Nephron (organoid): ENCODE measurements at regions not wholly inside any gene's neighbourhood (a gene's known extent, or its start where the extent isn't known, plus 50 kb on each side); places are given as distances from the start of the nearest gene placed in this dataset.

ENCODE experiments used
- H3K27ac Mint-ChIP-seq, 3 experiments: 2 replicates each; pipeline ENCODE4 v1.8.0; 2020; ENCODE audit warnings: mixed read lengths in 3 of 3, mild to moderate bottlenecking in 2 of 3, moderate library complexity in 1 of 3
- H3K27me3 Mint-ChIP-seq: 2 replicates; pipeline ENCODE4 v1.8.0; 2021; ENCODE audit warnings: low read depth, mild to moderate bottlenecking, moderate library complexity, mixed read lengths
- H3K36me3 Mint-ChIP-seq: 2 replicates; pipeline ENCODE4 v1.8.0; 2020; ENCODE audit warnings: low read depth, mixed read lengths
- H3K4me1 Mint-ChIP-seq: 2 replicates; pipeline ENCODE4 v1.8.0; 2020; ENCODE audit warnings: mixed read lengths
- H3K4me3 Mint-ChIP-seq, 3 experiments: 2 replicates each; pipeline ENCODE4 v1.8.0; 2020; ENCODE audit warnings: mild to moderate bottlenecking in 3 of 3, mixed read lengths in 3 of 3, moderate library complexity in 2 of 3
- H3K9me3 Mint-ChIP-seq: 2 replicates; pipeline ENCODE4 v1.8.0; 2020; ENCODE audit warnings: mixed read lengths
- CTCF ChIP-seq, 3 experiments: fragments of 200-600 bp; sonication (generic); IDR thresholded peaks; one replicate each; pipeline ENCODE4 v1.5.0; 2021; ENCODE audit warnings: antibody characterized with exemption in 3 of 3; ENCODE audit not compliant: unreplicated experiment in 3 of 3

- H3K4me3 Mint-ChIP-seq: no peak overlapping the region
- no peaks in the 10 kb centered on the region for H3K36me3 Mint-ChIP-seq
- H3K27me3 Mint-ChIP-seq: peaks cover 20% of the 10 kb centered on the region
- peaks cover 48% of the 10 kb centered on the region for H3K4me1 Mint-ChIP-seq
- no peak for TF ChIP-seq CTCF (IDR thresholded peaks at IDR 0.05; ENCODE audit: unreplicated experiment in 3 of 3)
- H3K9me3 Mint-ChIP-seq: peaks cover 4% of the 10 kb centered on the region
- peak overlapping the region in 1 of 3 experiments; percentile 46 for H3K27ac Mint-ChIP-seq
Observed at GRCh38 chr6:4370066-4370465, 234.7 kb upstream of the ECI2 start.

GRCh38 chr6:4369616-4370015 lies 234.2 kb upstream of the ECI2 start:
- Mint-ChIP-seq H3K27ac (peak overlapping the region in 1 of 3 experiments; percentile 46), H3K4me3 (no peak overlapping the region), H3K36me3 (no peaks in the 10 kb centered on the region)

GRCh38 chr6:4368649-4369048 lies 233.3 kb upstream of the ECI2 start:
- H3K4me1 Mint-ChIP-seq: peaks cover 41% of the 10 kb centered on the region
- H3K9me3 Mint-ChIP-seq: peaks cover 4% of the 10 kb centered on the region
- no peak overlapping the region for H3K4me3 Mint-ChIP-seq
- H3K36me3 Mint-ChIP-seq: no peaks in the 10 kb centered on the region
- H3K27me3 Mint-ChIP-seq: peaks cover 16% of the 10 kb centered on the region
- no peak overlapping the region for H3K27ac Mint-ChIP-seq
- TF ChIP-seq CTCF (IDR thresholded peaks at IDR 0.05; ENCODE audit: unreplicated experiment in 3 of 3): no peak

More at GRCh38 chr6:4369616-4370015, 234.2 kb upstream of the ECI2 start:
- H3K4me1 Mint-ChIP-seq: peaks cover 46% of the 10 kb centered on the region
- peaks cover 4% of the 10 kb centered on the region for H3K9me3 Mint-ChIP-seq
- peaks cover 20% of the 10 kb centered on the region for H3K27me3 Mint-ChIP-seq
- no peak for TF ChIP-seq CTCF (IDR thresholded peaks at IDR 0.05; ENCODE audit: unreplicated experiment in 3 of 3)

GRCh38 chr6:4367643-4368042 lies 232.3 kb upstream of the ECI2 start:
- peaks cover 40% of the 10 kb centered on the region for H3K4me1 Mint-ChIP-seq
- TF ChIP-seq CTCF (IDR thresholded peaks at IDR 0.05; ENCODE audit: unreplicated experiment in 3 of 3): no peak
- H3K36me3 Mint-ChIP-seq: no peaks in the 10 kb centered on the region
- no peak overlapping the region for H3K4me3 Mint-ChIP-seq
- H3K27me3 Mint-ChIP-seq: peaks cover 16% of the 10 kb centered on the region
- H3K27ac Mint-ChIP-seq: no peak overlapping the region
- peaks cover 4% of the 10 kb centered on the region for H3K9me3 Mint-ChIP-seq

GRCh38 chr6:4366635-4367395 lies 231.4 kb upstream of the ECI2 start:
- Mint-ChIP-seq H3K9me3 (peaks cover 4% of the 10 kb centered on the region), H3K36me3 (no peaks in the 10 kb centered on the region), H3K27ac (no peak overlapping the region), H3K27me3 (peaks cover 16% of the 10 kb centered on the region), H3K4me1 (peaks cover 40% of the 10 kb centered on the region), H3K4me3 (no peak overlapping the region)
- no peak for TF ChIP-seq CTCF (IDR thresholded peaks at IDR 0.05; ENCODE audit: unreplicated experiment in 3 of 3)

- Mint-ChIP-seq H3K27me3 (peaks cover 16% of the 10 kb centered on the region), H3K4me1 (peaks cover 32% of the 10 kb centered on the region), H3K4me3 (no peak overlapping the region), H3K9me3 (peaks cover 4% of the 10 kb centered on the region), H3K27ac (no peak overlapping the region), H3K36me3 (no peaks in the 10 kb centered on the region)
- TF ChIP-seq CTCF (IDR thresholded peaks at IDR 0.05; ENCODE audit: unreplicated experiment in 3 of 3): no peak
Observed at GRCh38 chr6:4365686-4366085, 230.3 kb upstream of the ECI2 start.
